ENCODE measurements at regions not wholly inside any gene's neighbourhood (a gene's known extent, or its start where the extent isn't known, plus 50 kb on each side); places are given as distances from the start of the nearest gene placed in this dataset.
"Not testable (repeated sequence)": the region's sequence is repeated elsewhere in the genome, so short reads cannot be mapped to it uniquely, and the experiment has no call there.

GRCh38 chr14:49033131-49033530 is 553.0 kb downstream of the RPS29 start:
- Histone ChIP-seq H3K4me3 (no peak overlapping the region), H3K27me3 (no peaks in the 10 kb centered on the region), H3K4me1 (no peaks in the 10 kb centered on the region), H3K27ac (no peak overlapping the region), H3K9me3 (no peaks in the 10 kb centered on the region), H3K36me3 (no peaks in the 10 kb centered on the region)
- no peak for TF ChIP-seq CTCF (IDR thresholded peaks at IDR 0.05)
- no peak for DNase-seq
- no peak for ATAC-seq
- intact Hi-C loops (cut with DNase I): no loop called here

GRCh38 chr14:49031710-49032109 is 554.5 kb downstream of the RPS29 start:
- H3K4me3 ChIP-seq; H3K27ac ChIP-seq; H3K4me1 ChIP-seq; H3K36me3 ChIP-seq; H3K27me3 ChIP-seq; ATAC-seq; DNase-seq; H3K9me3 ChIP-seq; intact Hi-C loops (cut with DNase I): not testable (repeated sequence)

GRCh38 chr14:49019467-49020115 is 566.6 kb downstream of the RPS29 start:
- Histone ChIP-seq H3K27me3 (no peaks in the 10 kb centered on the region), H3K4me3 (no peak overlapping the region), H3K9me3 (no peaks in the 10 kb centered on the region), H3K36me3 (no peaks in the 10 kb centered on the region), H3K27ac (no peak overlapping the region), H3K4me1 (no peaks in the 10 kb centered on the region)
- DNase-seq (no peak), ATAC-seq (no peak)
- no peak for TF ChIP-seq CTCF (IDR thresholded peaks at IDR 0.05)
- intact Hi-C loops (cut with DNase I): no loop called here

GRCh38 chr14:49017447-49017846 is 568.7 kb downstream of the RPS29 start:
- intact Hi-C loops (cut with DNase I): no loop called here
- ATAC-seq: no peak

DNA sequence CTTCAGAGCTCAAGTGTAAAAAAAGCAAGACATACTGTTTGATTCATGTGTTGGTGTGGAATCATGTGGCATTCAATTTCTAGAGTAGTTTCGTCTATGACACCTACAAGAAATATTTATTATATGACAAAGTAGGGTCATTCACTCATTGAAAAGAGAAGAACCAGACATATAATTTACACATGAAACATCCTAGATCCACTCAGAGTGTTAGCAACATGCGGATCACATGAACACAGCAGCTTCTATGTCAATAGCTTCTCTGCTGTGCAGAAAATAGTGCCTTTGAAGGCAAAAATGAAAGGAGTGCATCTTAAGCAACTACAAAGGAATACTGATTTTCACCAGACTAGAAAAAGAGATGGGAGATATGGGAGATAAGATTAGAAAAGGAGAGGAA is 569.8 kb downstream of the RPS29 start:
- Histone ChIP-seq H3K9me3 (no peaks in the 10 kb centered on the region), H3K27me3 (no peaks in the 10 kb centered on the region), H3K4me3 (no peak overlapping the region), H3K27ac (no peak overlapping the region), H3K4me1 (no peaks in the 10 kb centered on the region), H3K36me3 (no peaks in the 10 kb centered on the region)
- DNase-seq (no peak), ATAC-seq (no peak)
- no peak for TF ChIP-seq CTCF (IDR thresholded peaks at IDR 0.05)
- intact Hi-C loops (cut with DNase I): no loop called here

More at GRCh38 chr14:49017447-49017846, 568.7 kb downstream of the RPS29 start:
- H3K4me1 ChIP-seq: no peaks in the 10 kb centered on the region
- no peak overlapping the region for H3K27ac ChIP-seq
- DNase-seq: no peak
- no peaks in the 10 kb centered on the region for H3K36me3 ChIP-seq
- no peaks in the 10 kb centered on the region for H3K27me3 ChIP-seq
- TF ChIP-seq CTCF (IDR thresholded peaks at IDR 0.05): no peak
- H3K4me3 ChIP-seq: no peak overlapping the region
- no peaks in the 10 kb centered on the region for H3K9me3 ChIP-seq

DNA sequence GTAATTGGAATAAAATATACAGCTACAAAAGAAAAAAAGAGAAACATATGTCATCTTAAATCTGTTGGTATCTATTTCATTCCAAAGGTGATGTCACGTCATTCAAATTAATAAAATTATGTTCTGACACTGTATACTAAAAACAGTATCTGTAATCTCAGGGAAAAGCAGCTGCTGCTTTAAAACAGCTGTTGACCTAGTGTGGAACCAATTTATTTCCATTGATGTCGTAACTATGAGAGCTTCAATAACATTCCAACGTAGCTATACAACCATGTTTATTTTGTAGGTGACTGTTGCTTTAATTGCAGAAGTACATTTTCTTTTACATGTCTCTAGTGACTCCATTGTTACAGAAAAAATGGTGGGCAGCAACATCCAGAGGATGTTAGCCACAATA is 571.7 kb downstream of the RPS29 start:
- H3K36me3 ChIP-seq: no peaks in the 10 kb centered on the region
- H3K4me1 ChIP-seq: no peaks in the 10 kb centered on the region
- no peaks in the 10 kb centered on the region for H3K27me3 ChIP-seq
- H3K27ac ChIP-seq: no peak overlapping the region
- no peak for ATAC-seq
- no peak overlapping the region for H3K4me3 ChIP-seq
- intact Hi-C loops (cut with DNase I): no loop called here
- no peaks in the 10 kb centered on the region for H3K9me3 ChIP-seq
- no peak for DNase-seq
- no peak for TF ChIP-seq CTCF (IDR thresholded peaks at IDR 0.05)

All from left lung (tissue), 4 donors.